ENCODE measurements at regions not wholly inside any gene's neighbourhood (a gene's known extent, or its start where the extent isn't known, plus 50 kb on each side); places are given as distances from the start of the nearest gene placed in this dataset.

DNA sequence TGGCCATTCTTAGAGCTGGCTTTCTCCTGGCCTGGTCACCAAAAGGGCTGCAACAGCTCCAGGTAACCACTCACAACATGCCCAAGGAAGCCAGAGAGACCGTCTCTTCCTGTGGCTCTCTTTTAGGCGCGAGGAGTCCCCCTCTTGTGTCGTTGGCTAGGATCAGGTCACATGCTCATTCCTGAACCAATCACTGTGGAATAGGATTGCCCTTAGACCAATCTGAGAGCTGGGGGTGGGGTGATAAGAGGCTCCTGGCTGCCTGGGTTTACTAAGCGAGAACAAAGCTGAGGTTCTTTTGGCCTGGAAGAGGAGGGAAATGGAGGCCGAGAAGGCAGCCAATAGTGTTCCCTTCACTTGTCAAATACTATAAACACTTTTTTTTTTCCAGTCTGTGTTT lies 452.1 kb upstream of the PROX1 start:
- H4K20me1 ChIP-seq (ENCODE audit: control insufficient read depth, extremely low read depth, insufficient read depth, low read length), result no peaks in the 10 kb centered on the region
- no peaks in the 10 kb centered on the region for H3K27me3 ChIP-seq (ENCODE audit: control insufficient read depth, extremely low read depth, insufficient read depth, low read length)
- H3K27ac ChIP-seq (ENCODE audit: control insufficient read depth, insufficient read depth, low read length), result no peak overlapping the region
- no peak for DNase-seq (ENCODE audit: low read depth, low spot score)
- H3K9ac ChIP-seq (ENCODE audit: control insufficient read depth, extremely low read depth, insufficient read depth, low read length), result no peak overlapping the region
- no peaks in the 10 kb centered on the region for H3K9me1 ChIP-seq (ENCODE audit: control insufficient read depth, extremely low read depth, insufficient read depth, low read length)
- H3K79me2 ChIP-seq (ENCODE audit: control insufficient read depth, insufficient read depth, low read length), result no peaks in the 10 kb centered on the region
- no peaks in the 10 kb centered on the region for H3K4me1 ChIP-seq (ENCODE audit: control insufficient read depth, extremely low read depth, insufficient read depth, low read length)
- dilution Hi-C loops (cut with MboI; ENCODE audit: extremely low pct_ligation_motif_present, low sequenced_read_pairs), result no loop called here
- no peak for FAIRE-seq
- H3K9me3 ChIP-seq (ENCODE audit: control insufficient read depth, low read depth, low read length), result no peaks in the 10 kb centered on the region
- no peak overlapping the region for H2AFZ ChIP-seq (ENCODE audit: control insufficient read depth, low read length)
- H3K4me3 ChIP-seq (ENCODE audit: control insufficient read depth in 2 of 3, extremely low read depth in 1 of 3, insufficient read depth in 2 of 3, low read depth in 1 of 3, low read length in 3 of 3), result no peak overlapping the region
- H3K36me3 ChIP-seq (ENCODE audit: control insufficient read depth in 2 of 2, extremely low read depth in 1 of 2, insufficient read depth in 2 of 2, low read length in 2 of 2), result no peaks in the 10 kb centered on the region
- H3K4me2 ChIP-seq (ENCODE audit: control insufficient read depth, extremely low read depth, insufficient read depth, low read depth, low read length), result no peak overlapping the region
- no peak for TF ChIP-seq EZH2 (IDR thresholded peaks at IDR 0.05; ENCODE audit: low read length)
- TF ChIP-seq, protein P1, sequence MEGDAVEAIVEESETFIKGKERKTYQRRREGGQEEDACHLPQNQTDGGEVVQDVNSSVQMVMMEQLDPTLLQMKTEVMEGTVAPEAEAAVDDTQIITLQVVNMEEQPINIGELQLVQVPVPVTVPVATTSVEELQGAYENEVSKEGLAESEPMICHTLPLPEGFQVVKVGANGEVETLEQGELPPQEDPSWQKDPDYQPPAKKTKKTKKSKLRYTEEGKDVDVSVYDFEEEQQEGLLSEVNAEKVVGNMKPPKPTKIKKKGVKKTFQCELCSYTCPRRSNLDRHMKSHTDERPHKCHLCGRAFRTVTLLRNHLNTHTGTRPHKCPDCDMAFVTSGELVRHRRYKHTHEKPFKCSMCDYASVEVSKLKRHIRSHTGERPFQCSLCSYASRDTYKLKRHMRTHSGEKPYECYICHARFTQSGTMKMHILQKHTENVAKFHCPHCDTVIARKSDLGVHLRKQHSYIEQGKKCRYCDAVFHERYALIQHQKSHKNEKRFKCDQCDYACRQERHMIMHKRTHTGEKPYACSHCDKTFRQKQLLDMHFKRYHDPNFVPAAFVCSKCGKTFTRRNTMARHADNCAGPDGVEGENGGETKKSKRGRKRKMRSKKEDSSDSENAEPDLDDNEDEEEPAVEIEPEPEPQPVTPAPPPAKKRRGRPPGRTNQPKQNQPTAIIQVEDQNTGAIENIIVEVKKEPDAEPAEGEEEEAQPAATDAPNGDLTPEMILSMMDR (optimal IDR thresholded peaks at IDR 0.05 in 1 of 3, IDR thresholded peaks at IDR 0.05 in 1 of 3, conservative IDR thresholded peaks at IDR 0.05 in 1 of 3; ENCODE audit: extremely low read depth in 1 of 3, insufficient read depth in 2 of 3, low read length in 3 of 3), result no peak

- H3K27ac ChIP-seq (ENCODE audit: control insufficient read depth, insufficient read depth, low read length), result no peak overlapping the region
- dilution Hi-C loops (cut with MboI; ENCODE audit: extremely low pct_ligation_motif_present, low sequenced_read_pairs), result no loop called here
- no peak overlapping the region for H3K4me2 ChIP-seq (ENCODE audit: control insufficient read depth, extremely low read depth, insufficient read depth, low read depth, low read length)
- no peaks in the 10 kb centered on the region for H3K9me1 ChIP-seq (ENCODE audit: control insufficient read depth, extremely low read depth, insufficient read depth, low read length)
- FAIRE-seq (no peak), DNase-seq (ENCODE audit: low read depth, low spot score) (no peak)
- H3K9me3 ChIP-seq (ENCODE audit: control insufficient read depth, low read depth, low read length), result no peaks in the 10 kb centered on the region
- H3K9ac ChIP-seq (ENCODE audit: control insufficient read depth, extremely low read depth, insufficient read depth, low read length), result no peak overlapping the region
- no peaks in the 10 kb centered on the region for H3K79me2 ChIP-seq (ENCODE audit: control insufficient read depth, insufficient read depth, low read length)
- H2AFZ ChIP-seq (ENCODE audit: control insufficient read depth, low read length), result no peak overlapping the region
- no peaks in the 10 kb centered on the region for H3K4me1 ChIP-seq (ENCODE audit: control insufficient read depth, extremely low read depth, insufficient read depth, low read length)
- no peaks in the 10 kb centered on the region for H3K27me3 ChIP-seq (ENCODE audit: control insufficient read depth, extremely low read depth, insufficient read depth, low read length)
- no peaks in the 10 kb centered on the region for H3K36me3 ChIP-seq (ENCODE audit: control insufficient read depth in 2 of 2, extremely low read depth in 1 of 2, insufficient read depth in 2 of 2, low read length in 2 of 2)
- H4K20me1 ChIP-seq (ENCODE audit: control insufficient read depth, extremely low read depth, insufficient read depth, low read length), result no peaks in the 10 kb centered on the region
- TF ChIP-seq, protein P1 (optimal IDR thresholded peaks at IDR 0.05 in 1 of 3, IDR thresholded peaks at IDR 0.05 in 1 of 3, conservative IDR thresholded peaks at IDR 0.05 in 1 of 3; ENCODE audit: extremely low read depth in 1 of 3, insufficient read depth in 2 of 3, low read length in 3 of 3), result no peak
- TF ChIP-seq EZH2 (IDR thresholded peaks at IDR 0.05; ENCODE audit: low read length), result no peak
- no peak overlapping the region for H3K4me3 ChIP-seq (ENCODE audit: control insufficient read depth in 2 of 3, extremely low read depth in 1 of 3, insufficient read depth in 2 of 3, low read depth in 1 of 3, low read length in 3 of 3)
Measured at GRCh38 chr1:213538251-213538650, 449.5 kb upstream of the PROX1 start.
